RPMI8226 (cell line): ENCODE measurements at regions not wholly inside any gene's neighbourhood (a gene's known extent, or its start where the extent isn't known, plus 50 kb on each side); places are given as distances from the start of the nearest gene placed in this dataset.
A peak's percentile ranks its signal among the peaks of the same experiment; 100 is the strongest.

Source experiments
- DNase-seq: peaks from one replicate; pipeline ENCODE4 v3.0.0-alpha.2; 2015

GRCh38 chr7:137172105-137172590 lies 171.4 kb downstream of the PTN start:
- no peak for DNase-seq

DNA sequence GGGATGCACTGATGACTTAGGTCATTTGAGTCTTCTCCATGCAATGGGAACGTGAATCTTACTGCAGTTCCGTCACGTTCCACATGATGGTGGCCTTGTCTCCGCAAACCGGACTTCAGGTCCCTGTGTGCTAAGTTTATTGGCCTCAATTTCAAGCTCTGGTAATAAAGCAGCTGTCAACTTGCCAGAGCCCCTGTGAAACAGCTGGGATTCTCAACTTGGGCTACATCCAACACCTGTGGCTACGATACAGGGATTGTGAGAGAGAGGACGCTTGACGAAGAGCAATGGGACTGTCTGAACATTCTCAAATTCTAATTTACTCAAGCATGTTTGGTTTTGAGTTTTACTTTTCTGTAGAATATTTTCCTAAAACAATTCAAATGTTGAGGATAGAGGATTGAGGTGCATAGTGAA lies 174.2 kb downstream of the PTN start:
- peak; percentile 74 for DNase-seq

DNA sequence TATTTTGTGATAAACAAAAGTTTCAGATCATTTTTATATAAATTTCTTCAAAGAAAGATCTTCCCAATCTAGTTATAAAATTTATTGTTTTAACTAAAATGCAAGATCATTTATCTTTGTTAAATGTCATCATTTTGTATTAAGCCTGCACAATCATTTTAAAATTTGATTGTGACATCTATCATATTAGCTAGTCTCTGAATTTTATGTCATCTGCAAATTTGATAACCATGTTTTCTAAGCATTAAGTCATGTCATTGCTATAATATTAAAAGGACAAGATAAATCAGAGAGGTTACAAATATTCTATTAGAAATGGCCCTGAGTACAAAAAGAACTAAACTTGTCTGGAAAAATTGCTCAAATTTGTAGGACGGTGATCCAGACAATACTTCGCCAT lies 175.9 kb downstream of the PTN start:
- DNase-seq = no peak

DNA sequence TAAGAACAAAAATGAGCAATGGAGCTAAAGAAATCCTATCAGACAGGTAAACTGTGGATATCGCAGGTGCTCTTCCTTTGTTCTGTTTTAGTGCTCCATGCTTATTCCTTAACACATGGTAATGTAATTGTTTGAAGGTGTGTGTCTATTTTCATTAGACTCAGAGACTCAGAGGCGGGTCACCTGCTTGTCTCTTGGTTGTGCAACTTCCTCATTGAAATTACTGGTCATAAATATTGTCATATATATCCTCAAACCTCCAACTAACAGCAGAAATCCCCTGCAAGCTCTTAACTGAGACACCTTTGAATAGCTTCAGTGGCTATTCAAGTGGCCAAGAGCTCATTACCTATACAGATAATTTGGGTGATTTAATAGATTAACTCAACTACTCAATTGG lies 177.2 kb downstream of the PTN start:
- no peak for DNase-seq

DNA sequence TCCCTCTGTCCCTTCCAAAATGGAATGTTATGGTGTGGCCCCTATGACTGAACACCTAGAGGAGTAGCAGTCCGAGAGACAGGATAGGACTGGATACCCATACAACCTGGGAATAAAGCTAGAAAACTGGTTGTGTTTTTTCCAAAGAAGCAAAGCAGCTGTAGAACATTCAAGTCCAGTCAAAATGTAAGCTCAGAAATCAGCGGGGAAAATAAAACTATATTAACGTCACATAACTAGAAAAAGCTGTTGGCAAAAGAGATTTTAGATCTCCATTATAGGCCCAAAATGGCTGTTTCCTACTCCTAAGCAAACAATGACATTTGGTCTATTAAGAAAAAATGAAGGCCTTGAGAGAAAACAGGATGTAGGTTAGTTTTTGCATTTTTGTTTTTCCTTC lies 177.7 kb downstream of the PTN start:
- no peak for DNase-seq

GRCh38 chr7:137165241-137165640 lies 178.3 kb downstream of the PTN start:
- no peak for DNase-seq

- DNase-seq = no peak
These were observed 179.3 kb downstream of the PTN start for GRCh38 chr7:137164251-137164650.

DNA sequence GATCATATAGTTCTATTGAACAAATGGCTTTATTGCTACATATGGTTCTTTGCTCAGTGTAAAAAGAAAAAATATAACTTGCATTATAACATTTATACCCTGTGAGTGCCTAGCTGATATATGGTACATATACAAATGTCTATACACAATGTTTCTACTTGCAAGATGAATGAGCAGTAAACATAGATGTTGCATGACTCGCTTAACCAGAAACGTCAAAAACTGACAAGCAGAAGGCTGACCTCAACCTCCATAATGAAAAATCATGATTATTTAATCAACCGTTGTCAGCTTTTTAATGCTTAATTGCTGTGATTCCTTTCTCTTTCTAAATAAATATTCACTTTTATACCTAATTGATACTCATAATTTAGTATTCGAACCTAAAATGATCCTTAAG lies 183.3 kb downstream of the PTN start:
- DNase-seq = no peak

DNA sequence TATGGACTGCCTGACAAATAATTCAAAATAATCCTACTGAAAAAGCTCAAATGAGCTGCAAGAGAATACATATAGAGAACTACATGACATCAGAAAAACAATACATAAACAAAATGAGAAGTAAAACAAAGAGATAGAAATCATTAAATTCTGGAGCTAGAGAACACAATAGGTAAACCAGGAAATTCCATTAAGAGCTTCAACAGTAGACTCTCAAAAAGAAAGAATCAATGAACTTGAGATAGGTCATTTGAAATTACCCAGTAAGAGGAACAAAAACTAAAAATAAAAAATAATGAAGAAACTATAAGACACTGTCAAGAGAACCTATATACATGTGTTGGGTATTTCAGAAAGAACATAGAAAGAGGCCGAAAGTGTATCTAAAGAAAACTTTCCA lies 186.3 kb downstream of the PTN start:
- no peak for DNase-seq

GRCh38 chr7:137151690-137152052 lies 191.9 kb downstream of the PTN start:
- DNase-seq = no peak

DNA sequence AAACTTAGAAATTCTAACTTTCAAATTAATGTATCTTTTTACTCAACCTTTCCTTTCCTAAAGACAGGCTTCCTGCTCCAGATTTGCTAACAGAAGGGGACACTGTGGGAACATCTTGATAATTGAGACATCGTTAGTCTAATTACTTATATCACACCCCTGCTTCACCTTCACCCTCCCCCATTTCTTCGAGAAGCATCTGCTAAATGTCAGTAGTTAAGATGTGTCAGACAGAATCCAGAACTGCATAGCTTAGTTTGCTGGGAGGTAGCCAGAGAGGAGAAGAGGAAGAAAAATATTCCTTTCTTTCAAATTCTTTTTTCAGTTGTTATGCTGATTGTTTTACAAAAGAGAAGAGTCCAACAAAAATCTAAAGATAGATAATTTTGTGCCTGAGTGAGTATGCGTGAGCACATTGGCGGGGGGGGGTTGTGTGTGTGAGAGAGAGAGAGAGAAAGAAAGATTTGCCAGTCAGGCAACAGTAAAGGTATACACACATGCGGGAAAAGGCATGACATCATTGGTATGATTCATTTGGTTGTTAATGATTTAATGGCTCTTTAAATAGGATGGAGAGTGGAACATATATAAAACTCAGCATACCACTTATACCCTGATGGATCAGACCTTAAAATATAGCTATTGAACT lies 192.4 kb downstream of the PTN start:
- DNase-seq = no peak

DNA sequence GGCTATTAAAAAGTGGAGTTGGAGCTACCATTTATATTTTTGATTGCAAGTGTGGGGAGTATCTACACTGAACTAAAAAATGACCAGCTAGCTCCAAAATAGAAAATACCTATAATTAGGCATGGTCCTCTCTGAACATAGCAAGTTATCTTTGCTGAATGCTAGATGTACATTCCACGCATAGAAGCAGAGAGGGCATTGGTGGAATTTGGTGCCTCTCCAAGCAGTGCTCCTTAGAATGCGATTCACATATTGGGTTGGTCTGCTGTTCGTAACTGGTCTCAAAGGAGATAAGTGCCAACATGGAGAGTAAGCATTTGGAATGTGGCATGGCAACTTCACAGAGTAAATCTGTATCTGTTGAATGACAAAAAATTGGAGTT lies 196.2 kb downstream of the PTN start:
- DNase-seq = no peak

- DNase-seq = no peak
These were observed 196.8 kb downstream of the PTN start for GRCh38 chr7:137146552-137147337.

- DNase-seq = no peak
These were observed 197.5 kb downstream of the PTN start for GRCh38 chr7:137146012-137146455.

DNA sequence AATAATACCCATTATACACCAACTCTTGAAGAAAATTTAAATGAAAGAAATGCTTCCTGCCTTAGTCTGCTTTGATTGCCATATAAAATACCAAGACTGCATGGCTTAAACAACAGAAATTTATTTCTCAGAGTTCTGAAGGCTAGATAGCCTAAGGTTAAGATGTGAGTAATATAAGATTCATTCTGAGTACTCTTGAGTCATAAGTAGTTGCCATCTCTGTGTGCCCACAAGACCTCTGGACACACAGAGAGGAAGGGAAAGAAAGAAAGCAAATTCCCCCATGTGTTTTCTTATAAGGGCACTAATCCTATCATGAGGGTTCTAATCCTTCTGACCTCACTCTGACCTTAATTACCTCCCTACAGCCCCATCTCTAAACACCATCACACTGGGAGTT lies 201.2 kb downstream of the PTN start:
- no peak for DNase-seq

- DNase-seq = no peak
These were observed 207.7 kb downstream of the PTN start for GRCh38 chr7:137135654-137136350.

- DNase-seq = no peak
These were observed 212.8 kb downstream of the PTN start for GRCh38 chr7:137130751-137131158.

- no peak for DNase-seq
These were observed 214.5 kb downstream of the PTN start for GRCh38 chr7:137129025-137129424.

GRCh38 chr7:137127806-137128205 lies 215.7 kb downstream of the PTN start:
- DNase-seq = no peak

- DNase-seq = no peak
These were observed 216.5 kb downstream of the PTN start for GRCh38 chr7:137127058-137127457.

DNA sequence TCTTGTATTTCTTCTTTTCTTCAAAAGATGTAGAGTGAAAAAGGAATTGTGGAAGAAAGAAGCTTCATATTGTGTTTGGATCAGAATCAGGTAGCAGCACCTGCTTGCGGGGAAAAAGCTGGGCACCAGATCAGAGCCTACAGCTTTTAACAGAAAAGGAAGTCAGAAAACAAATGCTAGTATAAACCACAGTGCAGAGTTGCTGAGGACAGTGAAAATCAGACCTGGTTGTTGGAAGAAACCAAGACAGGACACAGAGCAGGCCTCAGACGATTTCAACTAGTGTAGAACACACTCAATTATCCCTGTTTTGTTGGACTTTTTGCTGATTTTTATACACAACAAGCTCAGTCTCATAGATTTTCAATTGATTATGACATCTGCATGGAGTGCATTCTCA lies 221.4 kb downstream of the PTN start:
- peak; percentile 4 for DNase-seq

DNA sequence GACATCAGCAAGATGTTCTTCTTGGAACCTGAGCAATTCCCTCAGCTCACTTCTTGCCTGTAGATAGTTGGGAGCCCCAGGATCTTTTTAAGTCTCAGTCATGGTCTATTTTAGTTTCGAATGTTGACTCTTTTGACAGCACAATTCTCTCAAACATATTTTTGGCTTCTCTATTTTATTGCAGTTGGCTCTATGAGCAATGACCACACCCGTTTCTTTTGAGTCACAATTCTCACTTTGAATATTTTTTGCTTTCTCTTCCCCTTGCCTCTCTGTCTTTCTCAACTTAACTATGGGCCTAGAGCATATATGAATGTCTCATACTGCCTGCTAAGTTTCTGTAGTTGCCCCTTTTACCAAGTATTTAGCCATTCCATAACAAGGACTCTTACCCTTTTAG lies 222.8 kb downstream of the PTN start:
- no peak for DNase-seq

- no peak for DNase-seq
These were observed 233.0 kb downstream of the PTN start for GRCh38 chr7:137110535-137110934.

- no peak for DNase-seq
These were observed 233.4 kb downstream of the PTN start for GRCh38 chr7:137110091-137110509.
